Muscle of arm (tissue), 1 donor: ENCODE measurements at regions not wholly inside any gene's neighbourhood (a gene's known extent, or its start where the extent isn't known, plus 50 kb on each side); places are given as distances from the start of the nearest gene placed in this dataset.

ENCODE experiments used
- DNase-seq: peaks from one replicate; pipeline ENCODE4 v3.0.0-alpha.2; 2013

- no peak for DNase-seq
Observed at GRCh38 chr11:130731401-130731800, 184.9 kb downstream of the SNX19 start.

- DNase-seq, result no peak
Observed at GRCh38 chr11:130732476-130732875, 183.8 kb downstream of the SNX19 start.

GRCh38 chr11:130737041-130737830, 179.0 kb downstream of the SNX19 start:
- DNase-seq, result no peak

GRCh38 chr11:130737866-130738431, 178.3 kb downstream of the SNX19 start:
- DNase-seq, result no peak

- no peak for DNase-seq
Observed at GRCh38 chr11:130738611-130739010, 177.7 kb downstream of the SNX19 start.

- no peak for DNase-seq
Observed at GRCh38 chr11:130740819-130741218, 175.5 kb downstream of the SNX19 start.

- no peak for DNase-seq
Observed at GRCh38 chr11:130744794-130745193, 171.5 kb downstream of the SNX19 start.

- DNase-seq, result no peak
Observed at GRCh38 chr11:130749216-130749615, 167.1 kb downstream of the SNX19 start.

- DNase-seq, result no peak
Observed at GRCh38 chr11:130760515-130761125, 155.7 kb downstream of the SNX19 start.

- DNase-seq, result no peak
Observed at GRCh38 chr11:130761560-130762220, 154.6 kb downstream of the SNX19 start.

GRCh38 chr11:130762638-130763037, 153.6 kb downstream of the SNX19 start:
- DNase-seq, result no peak

- no peak for DNase-seq
Observed at GRCh38 chr11:130763087-130763980, 152.9 kb downstream of the SNX19 start.

- no peak for DNase-seq
Observed at GRCh38 chr11:130765406-130765805, 150.9 kb downstream of the SNX19 start.

GRCh38 chr11:130765951-130766649, 150.2 kb downstream of the SNX19 start:
- DNase-seq, result no peak

GRCh38 chr11:130766650-130767565, 149.4 kb downstream of the SNX19 start:
- DNase-seq, result no peak

- DNase-seq, result no peak
Observed at GRCh38 chr11:130769782-130770535, 146.3 kb downstream of the SNX19 start.

- DNase-seq, result peak; percentile 44
Observed at GRCh38 chr11:130771708-130772107, 144.6 kb downstream of the SNX19 start.

- no peak for DNase-seq
Observed at GRCh38 chr11:130772266-130773227, 143.7 kb downstream of the SNX19 start.
